Tibial artery (tissue), 4 donors: ENCODE measurements at regions not wholly inside any gene's neighbourhood (a gene's known extent, or its start where the extent isn't known, plus 50 kb on each side); places are given as distances from the start of the nearest gene placed in this dataset.
"Not testable (repeated sequence)": the region's sequence is repeated elsewhere in the genome, so short reads cannot be mapped to it uniquely, and the experiment has no call there.

ENCODE experiments used
- DNase-seq, 2 donors: peaks; one replicate each; pipeline ENCODE4 v3.0.0-alpha.2; 2019
- H3K27ac ChIP-seq, 2 donors: fragments of 200-600 bp; sonication (generic) in 1 of 2; 1 replicate in 1 of 2; 2 replicates in 1 of 2; pipeline ENCODE4 v1.5.1; 2018 to 2019; ENCODE audit warnings: mild to moderate bottlenecking in 1 of 2
- H3K27me3 ChIP-seq, 2 donors: fragments of 200-600 bp; sonication (generic) in 1 of 2; one replicate each; pipeline versions ENCODE4 v1.5.1 to v1.6.0; 2016 to 2019
- H3K36me3 ChIP-seq, 3 donors: fragments of 200-600 bp; sonication (generic) in 2 of 3; one replicate each; pipeline ENCODE4 v1.5.1; 2016 to 2019; ENCODE audit warnings: mild to moderate bottlenecking in 2 of 3
- H3K4me1 ChIP-seq, 4 donors: fragments of 200-600 bp; sonication (generic) in 2 of 4; 1 replicate in 3 of 4; 2 replicates in 1 of 4; pipeline ENCODE4 v1.5.1; 2016 to 2019
- H3K4me3 ChIP-seq, 2 donors: fragments of 200-600 bp; sonication (generic) in 1 of 2; 1 replicate in 1 of 2; 2 replicates in 1 of 2; pipeline ENCODE4 v1.5.1; 2018 to 2019; ENCODE audit warnings: mild to moderate bottlenecking in 2 of 2
- H3K9me3 ChIP-seq, 3 donors: fragments of 200-600 bp; sonication (generic) in 1 of 3; one replicate each; pipeline ENCODE4 v1.5.1; 2016 to 2019
- CTCF ChIP-seq, 2 experiments: fragments of 200-600 bp in 1 of 2; fragments of 450-650 bp in 1 of 2; IDR thresholded peaks; one replicate each; pipeline ENCODE4 v1.5.1; 2017 to 2019; ENCODE audit warnings: antibody characterized with exemption in 2 of 2, mild to moderate bottlenecking in 1 of 2, moderate library complexity in 1 of 2
- intact Hi-C: fragments of 100-400 bp; cut with DNase I; formaldehyde crosslinking; loops from one replicate; pipeline ENCODE4 v1.15.0; 2023; ENCODE audit warnings: low total_unique reads

- TF ChIP-seq CTCF (IDR thresholded peaks at IDR 0.05): no peak
- no peak for DNase-seq
These were observed 385.3 kb upstream of the HS3ST1 start for GRCh38 chr4:11813951-11814446.

GRCh38 chr4:11811521-11811920 is 382.8 kb upstream of the HS3ST1 start:
- H3K4me3 ChIP-seq, DNase-seq, H3K27ac ChIP-seq, H3K4me1 ChIP-seq, H3K9me3 ChIP-seq, H3K36me3 ChIP-seq, intact Hi-C loops, H3K27me3 ChIP-seq: not testable (repeated sequence)

More at GRCh38 chr4:11813951-11814446, 385.3 kb upstream of the HS3ST1 start:
- H3K36me3 ChIP-seq: no peaks in the 10 kb centered on the region
- intact Hi-C loops: no loop called here
- no peaks in the 10 kb centered on the region for H3K4me1 ChIP-seq
- no peak overlapping the region for H3K4me3 ChIP-seq
- H3K9me3 ChIP-seq: no peaks in the 10 kb centered on the region
- no peaks in the 10 kb centered on the region for H3K27me3 ChIP-seq
- no peak overlapping the region for H3K27ac ChIP-seq

- Histone ChIP-seq H3K27me3 (no peaks in the 10 kb centered on the region), H3K4me1 (no peaks in the 10 kb centered on the region), H3K4me3 (no peak overlapping the region), H3K9me3 (no peaks in the 10 kb centered on the region), H3K27ac (no peak overlapping the region), H3K36me3 (no peaks in the 10 kb centered on the region)
- DNase-seq: no peak
- peak; percentile 29 to 33 for TF ChIP-seq CTCF (IDR thresholded peaks at IDR 0.05)
- intact Hi-C loops: no loop called here
These were observed 377.1 kb upstream of the HS3ST1 start for GRCh38 chr4:11805842-11806241.

- H3K27ac ChIP-seq: no peak overlapping the region
- H3K4me1 ChIP-seq: no peaks in the 10 kb centered on the region
- intact Hi-C loops: no loop called here
- no peaks in the 10 kb centered on the region for H3K36me3 ChIP-seq
- peaks cover 0 to 3% (median 0%) of the 10 kb centered on the region in 3 donors for H3K9me3 ChIP-seq
- no peak for DNase-seq
- no peaks in the 10 kb centered on the region for H3K27me3 ChIP-seq
- no peak for TF ChIP-seq CTCF (IDR thresholded peaks at IDR 0.05)
- H3K4me3 ChIP-seq: no peak overlapping the region
These were observed 373.1 kb upstream of the HS3ST1 start for GRCh38 chr4:11801466-11802446.

- Histone ChIP-seq H3K27ac (no peak overlapping the region), H3K4me1 (no peaks in the 10 kb centered on the region), H3K9me3 (peaks cover 0 to 3% (median 0%) of the 10 kb centered on the region in 3 donors), H3K36me3 (no peaks in the 10 kb centered on the region), H3K27me3 (no peaks in the 10 kb centered on the region), H3K4me3 (no peak overlapping the region)
- TF ChIP-seq CTCF (IDR thresholded peaks at IDR 0.05): no peak
- DNase-seq: no peak
- intact Hi-C loops: no loop called here
These were observed 370.5 kb upstream of the HS3ST1 start for GRCh38 chr4:11799196-11799595.

GRCh38 chr4:11791797-11792196 is 363.1 kb upstream of the HS3ST1 start:
- Histone ChIP-seq H3K27ac (no peak overlapping the region), H3K4me3 (no peak overlapping the region), H3K27me3 (no peaks in the 10 kb centered on the region), H3K9me3 (peaks cover 0 to under 1% (median 0%) of the 10 kb centered on the region in 3 donors), H3K4me1 (no peaks in the 10 kb centered on the region), H3K36me3 (no peaks in the 10 kb centered on the region)
- DNase-seq: no peak
- intact Hi-C loops: no loop called here
- no peak for TF ChIP-seq CTCF (IDR thresholded peaks at IDR 0.05)
